ENCODE measurements at regions not wholly inside any gene's neighbourhood (a gene's known extent, or its start where the extent isn't known, plus 50 kb on each side); places are given as distances from the start of the nearest gene placed in this dataset.
"Not testable (repeated sequence)": the region's sequence is repeated elsewhere in the genome, so short reads cannot be mapped to it uniquely, and the experiment has no call there.

DNA sequence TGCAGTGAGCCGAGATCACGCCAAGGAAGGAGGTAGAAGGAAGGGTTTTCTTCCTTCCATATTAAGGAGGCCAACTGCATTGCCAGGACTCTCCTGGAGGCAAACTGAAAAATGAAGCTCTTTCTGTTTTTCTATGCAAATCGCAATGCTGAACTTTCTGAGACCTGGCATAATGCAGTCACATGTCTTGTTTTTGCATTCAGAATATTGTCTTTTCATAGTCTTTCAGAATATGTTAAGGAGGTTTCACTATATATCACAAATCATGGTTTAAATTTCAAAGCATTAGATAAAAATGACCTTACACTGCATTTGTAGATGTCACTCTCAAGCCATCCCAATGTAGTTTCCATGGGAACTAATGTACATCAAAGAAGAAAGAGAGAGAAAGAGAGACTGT, 556.5 kb downstream of the TTLL7 start:
- POLR2A ChIA-PET; H3K9ac ChIP-seq (ENCODE audit: control insufficient read depth, insufficient read depth, low read length); BruUV-seq (replicated peaks); H3K79me2 ChIP-seq (ENCODE audit: control insufficient read depth, insufficient read depth, low read length); SMC1A ChIA-PET (ENCODE audit: uncharacterized antibody, unreplicated experiment); H3K36me3 ChIP-seq (ENCODE audit: control insufficient read depth in 2 of 2, insufficient read depth in 2 of 2, low read length in 1 of 2); intact Hi-C loops (cut with micrococcal nuclease; ENCODE audit: unreplicated experiment); H2AFZ ChIP-seq (ENCODE audit: control insufficient read depth, low read depth, low read length); H3K4me2 ChIP-seq (ENCODE audit: control insufficient read depth, insufficient read depth); H3K27me3 ChIP-seq (replicated peaks in 1 of 2; ENCODE audit: control insufficient read depth in 2 of 2, insufficient read depth in 2 of 2, low read length in 1 of 2); CTCF ChIA-PET; ATAC-seq; DNase-seq (ENCODE audit: low read depth, low spot score); H3K9me3 ChIP-seq (replicated peaks; ENCODE audit: control insufficient read depth, insufficient read depth, low read length); RAD21 ChIA-PET (ENCODE audit: unreplicated experiment); in situ Hi-C loops (cut with MboI); H3K4me1 ChIP-seq (ENCODE audit: control insufficient read depth, insufficient read depth, low read length); H3K4me3 ChIP-seq; H4K20me1 ChIP-seq (ENCODE audit: control insufficient read depth, insufficient read depth); H3K27ac ChIP-seq (ENCODE audit: control insufficient read depth, insufficient read depth): not testable (repeated sequence)
- peak; percentile 64 for FAIRE-seq
- WGBS (ENCODE audit: insufficient coverage, insufficient replicate concordance, low lambda C conversion rate, missing lambda C conversion rate): 100% methylated on average over 3 of the region's 3 CpGs

DNA sequence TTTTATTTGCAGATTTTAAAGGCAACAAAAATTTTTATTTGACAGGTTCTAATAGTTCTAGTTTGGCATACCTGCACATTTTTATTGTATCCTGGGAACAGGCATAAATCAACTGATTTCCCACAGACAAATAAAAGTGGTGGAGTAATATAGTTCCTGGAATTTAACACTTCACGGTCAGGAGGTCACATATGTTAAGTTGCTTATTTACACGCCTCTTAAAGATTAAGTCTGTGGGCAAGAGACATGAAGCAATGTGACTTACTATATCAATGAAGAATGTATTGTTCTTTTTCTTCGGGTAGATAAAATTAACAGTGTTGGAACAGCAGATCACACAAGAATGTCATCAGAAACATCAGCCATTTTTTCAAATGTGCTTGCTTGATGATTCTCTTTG, 558.3 kb downstream of the TTLL7 start:
- H3K4me3 ChIP-seq; H3K9ac ChIP-seq (ENCODE audit: control insufficient read depth, insufficient read depth, low read length); H3K79me2 ChIP-seq (ENCODE audit: control insufficient read depth, insufficient read depth, low read length); H3K27me3 ChIP-seq (replicated peaks in 1 of 2; ENCODE audit: control insufficient read depth in 2 of 2, insufficient read depth in 2 of 2, low read length in 1 of 2); H3K36me3 ChIP-seq (ENCODE audit: control insufficient read depth in 2 of 2, insufficient read depth in 2 of 2, low read length in 1 of 2); H3K27ac ChIP-seq (ENCODE audit: control insufficient read depth, insufficient read depth); H3K4me2 ChIP-seq (ENCODE audit: control insufficient read depth, insufficient read depth); SMC1A ChIA-PET (ENCODE audit: uncharacterized antibody, unreplicated experiment); ATAC-seq; H3K9me3 ChIP-seq (replicated peaks; ENCODE audit: control insufficient read depth, insufficient read depth, low read length); in situ Hi-C loops (cut with MboI); BruUV-seq (replicated peaks); H3K4me1 ChIP-seq (ENCODE audit: control insufficient read depth, insufficient read depth, low read length); RAD21 ChIA-PET (ENCODE audit: unreplicated experiment); intact Hi-C loops (cut with micrococcal nuclease; ENCODE audit: unreplicated experiment); CTCF ChIA-PET; POLR2A ChIA-PET; FAIRE-seq; H2AFZ ChIP-seq (ENCODE audit: control insufficient read depth, low read depth, low read length); DNase-seq (ENCODE audit: low read depth, low spot score); H4K20me1 ChIP-seq (ENCODE audit: control insufficient read depth, insufficient read depth): not testable (repeated sequence)
- 75% methylated on average over 2 of the region's 3 CpGs for WGBS (ENCODE audit: insufficient coverage, insufficient replicate concordance, low lambda C conversion rate, missing lambda C conversion rate)

DNA sequence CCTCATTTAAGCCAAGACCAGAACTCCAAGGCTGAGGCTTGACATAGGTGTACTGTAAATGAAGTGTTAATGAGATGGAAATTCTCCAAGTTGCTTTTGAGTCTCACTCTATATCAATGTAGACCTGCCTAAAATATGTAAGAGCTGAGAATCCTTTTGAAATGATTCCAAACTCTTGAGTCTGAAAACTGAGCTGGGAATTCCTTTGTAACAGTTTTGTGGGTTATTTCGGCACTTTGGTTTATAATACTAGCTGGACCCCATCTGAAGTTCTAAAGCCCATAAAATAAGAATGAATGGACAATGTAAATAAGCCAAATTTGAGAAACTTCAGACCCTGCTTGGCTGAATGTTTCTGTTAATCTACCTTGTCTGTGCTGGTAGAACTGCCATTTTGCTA, 558.9 kb downstream of the TTLL7 start:
- POLR2A ChIA-PET; H3K27me3 ChIP-seq (replicated peaks in 1 of 2; ENCODE audit: control insufficient read depth in 2 of 2, insufficient read depth in 2 of 2, low read length in 1 of 2); H3K9ac ChIP-seq (ENCODE audit: control insufficient read depth, insufficient read depth, low read length); ATAC-seq; H3K27ac ChIP-seq (ENCODE audit: control insufficient read depth, insufficient read depth); DNase-seq (ENCODE audit: low read depth, low spot score); H3K4me3 ChIP-seq; H4K20me1 ChIP-seq (ENCODE audit: control insufficient read depth, insufficient read depth); in situ Hi-C loops (cut with MboI); H3K36me3 ChIP-seq (ENCODE audit: control insufficient read depth in 2 of 2, insufficient read depth in 2 of 2, low read length in 1 of 2); intact Hi-C loops (cut with micrococcal nuclease; ENCODE audit: unreplicated experiment); FAIRE-seq; H3K4me1 ChIP-seq (ENCODE audit: control insufficient read depth, insufficient read depth, low read length); RAD21 ChIA-PET (ENCODE audit: unreplicated experiment); H3K9me3 ChIP-seq (replicated peaks; ENCODE audit: control insufficient read depth, insufficient read depth, low read length); H3K79me2 ChIP-seq (ENCODE audit: control insufficient read depth, insufficient read depth, low read length); H2AFZ ChIP-seq (ENCODE audit: control insufficient read depth, low read depth, low read length); H3K4me2 ChIP-seq (ENCODE audit: control insufficient read depth, insufficient read depth); CTCF ChIA-PET; BruUV-seq (replicated peaks); SMC1A ChIA-PET (ENCODE audit: uncharacterized antibody, unreplicated experiment): not testable (repeated sequence)
- 83% methylated on average over 1 of the region's 1 CpG for WGBS (ENCODE audit: insufficient coverage, insufficient replicate concordance, low lambda C conversion rate, missing lambda C conversion rate)

DNA sequence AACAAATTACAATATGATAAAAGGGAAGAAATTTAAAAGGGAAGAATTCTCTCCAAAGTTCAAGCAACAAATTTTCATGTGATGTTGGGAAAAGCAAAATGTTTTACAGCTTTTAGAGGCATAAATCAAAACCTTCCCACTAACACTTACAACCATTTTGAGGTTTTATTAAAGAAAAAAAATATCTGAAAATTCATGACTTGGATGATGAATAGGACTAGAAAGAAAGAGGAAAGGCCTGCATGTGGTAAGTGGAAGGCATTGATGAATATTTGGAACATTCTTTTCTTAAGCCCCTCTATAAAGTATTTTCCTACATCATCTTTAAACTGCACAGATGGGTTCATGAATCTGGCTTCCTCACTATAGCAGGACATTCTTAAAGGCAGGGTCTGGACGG, 560.6 kb downstream of the TTLL7 start:
- CTCF ChIA-PET; intact Hi-C loops (cut with micrococcal nuclease; ENCODE audit: unreplicated experiment); H2AFZ ChIP-seq (ENCODE audit: control insufficient read depth, low read depth, low read length); SMC1A ChIA-PET (ENCODE audit: uncharacterized antibody, unreplicated experiment); POLR2A ChIA-PET; in situ Hi-C loops (cut with MboI); H3K4me1 ChIP-seq (ENCODE audit: control insufficient read depth, insufficient read depth, low read length); H3K4me2 ChIP-seq (ENCODE audit: control insufficient read depth, insufficient read depth); H3K79me2 ChIP-seq (ENCODE audit: control insufficient read depth, insufficient read depth, low read length); H4K20me1 ChIP-seq (ENCODE audit: control insufficient read depth, insufficient read depth); H3K9ac ChIP-seq (ENCODE audit: control insufficient read depth, insufficient read depth, low read length); H3K4me3 ChIP-seq; ATAC-seq; RAD21 ChIA-PET (ENCODE audit: unreplicated experiment); BruUV-seq (replicated peaks); H3K27me3 ChIP-seq (replicated peaks in 1 of 2; ENCODE audit: control insufficient read depth in 2 of 2, insufficient read depth in 2 of 2, low read length in 1 of 2); H3K27ac ChIP-seq (ENCODE audit: control insufficient read depth, insufficient read depth); H3K36me3 ChIP-seq (ENCODE audit: control insufficient read depth in 2 of 2, insufficient read depth in 2 of 2, low read length in 1 of 2); H3K9me3 ChIP-seq (replicated peaks; ENCODE audit: control insufficient read depth, insufficient read depth, low read length); DNase-seq (ENCODE audit: low read depth, low spot score); FAIRE-seq: not testable (repeated sequence)
- WGBS (ENCODE audit: insufficient coverage, insufficient replicate concordance, low lambda C conversion rate, missing lambda C conversion rate): 94% methylated on average over 1 of the region's 1 CpG
